Fibroblast of skin of abdomen (primary cell): ENCODE measurements at regions not wholly inside any gene's neighbourhood (a gene's known extent, or its start where the extent isn't known, plus 50 kb on each side); places are given as distances from the start of the nearest gene placed in this dataset.

ENCODE experiments used
- DNase-seq: peaks from one replicate; pipeline ENCODE4 v3.0.0-alpha.2; 2013

- no peak for DNase-seq
Measured at GRCh38 chr5:114265432-114266060, 96.3 kb upstream of the KCNN2 start.

DNA sequence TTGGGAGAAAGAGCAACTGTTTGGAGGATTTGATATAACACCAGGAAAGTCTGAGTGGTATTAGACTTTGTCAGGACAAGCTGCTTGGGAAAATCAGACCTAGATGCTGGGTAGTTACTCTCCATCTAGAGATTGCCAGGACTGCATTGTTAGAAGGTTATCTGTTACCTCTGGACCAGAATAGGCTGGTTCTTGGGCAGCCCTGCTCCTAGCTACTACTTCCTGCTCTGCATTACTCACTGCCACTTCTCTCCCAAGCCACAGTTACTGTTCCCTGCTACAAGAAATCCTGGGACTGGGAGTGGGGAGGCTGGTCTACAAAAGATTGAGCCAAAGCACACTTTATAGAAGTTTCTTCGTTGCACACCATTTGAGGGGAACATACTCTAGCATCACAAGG is 95.5 kb upstream of the KCNN2 start:
- no peak for DNase-seq

- no peak for DNase-seq
Measured at GRCh38 chr5:114296191-114296590, 65.7 kb upstream of the KCNN2 start.

GRCh38 chr5:114297915-114298314 is 64.0 kb upstream of the KCNN2 start:
- DNase-seq, result no peak

DNA sequence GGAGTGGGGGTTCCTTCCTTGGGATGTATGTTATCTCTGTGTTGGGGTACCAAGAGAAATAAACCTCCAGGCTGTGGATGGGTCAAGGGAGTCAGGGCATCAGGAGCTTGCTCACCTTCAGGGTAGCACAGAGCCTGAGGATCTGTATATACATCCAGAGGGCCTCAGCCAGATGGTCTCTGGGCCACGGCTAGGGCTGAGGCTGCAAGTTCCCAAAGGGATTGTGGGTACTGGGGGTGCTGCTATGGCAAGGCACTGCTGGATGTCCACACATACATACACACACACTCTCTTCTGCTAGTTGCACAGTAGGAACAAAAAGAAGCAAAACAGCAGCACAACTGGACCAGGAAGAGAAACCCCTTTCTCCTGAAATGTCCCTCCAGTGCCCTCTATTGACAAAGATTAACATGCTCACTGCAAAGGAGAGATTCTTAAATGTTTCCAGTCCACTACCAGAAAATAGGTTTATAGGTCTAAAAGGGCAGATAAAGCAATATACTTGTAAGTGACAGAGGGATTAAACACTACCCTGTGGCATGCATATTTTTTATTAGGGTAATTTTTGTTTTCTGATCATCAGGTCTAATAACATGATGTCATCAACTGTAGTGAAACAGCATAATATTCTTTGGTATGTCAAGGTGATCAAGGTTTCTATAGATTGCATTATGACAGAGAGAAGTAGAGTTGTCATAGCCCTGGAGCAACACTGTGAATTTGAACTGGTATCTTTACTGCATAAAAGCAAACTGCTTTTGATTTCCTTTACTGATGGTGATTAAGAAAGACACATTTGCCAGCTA is 56.3 kb upstream of the KCNN2 start:
- peak; percentile 56 for DNase-seq

- no peak for DNase-seq
Measured at GRCh38 chr5:114308017-114308416, 53.9 kb upstream of the KCNN2 start.

DNA sequence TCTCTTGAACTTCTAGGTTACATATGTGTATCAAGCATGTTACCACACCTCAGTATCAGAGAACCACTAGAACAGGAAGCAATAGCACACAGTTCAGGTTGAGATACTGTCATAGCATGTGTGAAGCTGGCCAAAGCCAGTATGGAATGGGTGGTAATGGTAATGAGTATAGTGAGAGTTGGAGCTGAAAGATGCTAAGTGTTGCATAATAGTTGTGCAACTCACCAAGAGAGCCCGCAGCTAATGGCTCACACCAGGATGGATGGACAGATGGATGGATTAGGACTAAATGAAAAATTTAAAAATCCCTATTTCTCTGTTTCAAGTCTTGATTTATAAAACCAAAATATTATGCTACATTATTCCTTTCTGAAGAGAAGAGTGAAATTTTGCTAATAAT is 53.4 kb upstream of the KCNN2 start:
- DNase-seq, result no peak

DNA sequence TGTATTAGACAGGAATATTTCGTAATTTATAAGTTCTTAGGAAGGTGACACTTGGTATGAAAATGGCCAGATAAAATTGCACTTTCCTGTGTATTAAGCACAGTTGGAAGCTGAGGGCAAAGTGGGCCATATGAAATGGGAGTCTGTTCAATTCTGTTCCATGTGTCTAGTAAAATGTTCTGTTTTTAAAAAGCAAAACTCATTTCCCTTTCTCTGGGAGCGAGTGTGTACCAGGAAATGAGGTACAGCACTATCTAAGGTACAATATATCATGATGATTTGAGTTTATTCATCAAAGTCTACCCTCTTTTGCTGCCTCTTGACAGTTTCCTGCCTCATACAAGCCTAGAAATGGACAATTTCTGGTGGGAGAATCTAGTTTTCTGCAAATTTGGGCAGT is 51.2 kb upstream of the KCNN2 start:
- no peak for DNase-seq

DNA sequence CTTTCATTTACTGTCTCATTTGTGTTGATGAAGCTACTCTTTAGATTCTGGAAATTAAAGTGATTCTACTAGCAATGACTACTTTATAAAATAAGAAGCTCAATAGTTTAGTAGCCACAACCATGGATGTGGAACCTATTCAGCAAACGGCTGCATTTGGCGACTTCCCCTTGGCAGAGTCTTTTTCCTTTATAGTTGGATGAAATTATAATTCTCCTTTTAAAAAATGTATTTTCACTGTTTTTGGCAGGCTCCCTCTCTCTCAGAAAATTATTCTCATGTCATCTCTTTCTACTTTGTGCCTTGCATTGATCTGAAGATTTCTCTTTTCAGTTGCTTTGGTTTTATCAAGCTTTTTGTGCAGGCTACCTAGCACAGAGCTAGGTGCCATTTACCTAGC is 50.6 kb upstream of the KCNN2 start:
- DNase-seq, result no peak

DNA sequence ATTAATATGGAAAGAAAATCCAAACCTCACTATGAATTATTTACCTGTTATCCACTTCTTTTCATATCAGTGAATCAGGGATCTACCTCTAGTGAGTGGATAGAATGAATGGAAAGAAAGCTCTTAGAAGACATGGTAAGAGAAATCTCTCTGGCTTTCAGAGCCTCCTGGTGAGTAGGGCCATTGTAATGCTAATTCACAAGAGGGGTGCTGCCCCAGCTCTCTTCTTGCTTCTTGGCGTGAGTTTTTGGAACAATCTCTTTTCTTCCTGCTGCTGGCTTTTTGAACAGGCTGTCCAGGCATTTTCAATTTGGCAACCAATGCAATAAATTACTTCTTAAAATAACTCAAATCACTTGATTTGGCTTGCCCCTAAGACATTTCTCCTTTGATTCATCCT is 49.9 kb upstream of the KCNN2 start:
- no peak for DNase-seq
